Esophagus squamous epithelium (tissue), 5 donors: ENCODE measurements at regions not wholly inside any gene's neighbourhood (a gene's known extent, or its start where the extent isn't known, plus 50 kb on each side); places are given as distances from the start of the nearest gene placed in this dataset.

Source experiments
- DNase-seq: peaks from one replicate; lab custom pipeline; 2025; lab: John Stamatoyannopoulos, UW
- H3K27ac ChIP-seq, 4 donors: fragments of 200-600 bp; sonication (generic); one replicate each; pipeline ENCODE4 v1.5.1; 2016 to 2019; ENCODE audit warnings: mild to moderate bottlenecking in 1 of 4
- H3K27me3 ChIP-seq, 4 donors: fragments of 200-600 bp; sonication (generic); 1 replicate in 3 of 4; 2 replicates in 1 of 4; pipeline versions ENCODE4 v1.5.1 to v1.6.0; 2017 to 2021; ENCODE audit warnings: antibody characterized with exemption in 1 of 4
- H3K36me3 ChIP-seq, 3 donors: fragments of 200-600 bp; sonication (generic); one replicate each; pipeline ENCODE4 v1.5.1; 2016 to 2019
- H3K4me1 ChIP-seq, 3 donors: fragments of 200-600 bp; sonication (generic); one replicate each; pipeline ENCODE4 v1.5.1; 2017 to 2019
- H3K4me3 ChIP-seq, 4 donors: fragments of 200-600 bp; sonication (generic); 1 replicate in 3 of 4; 2 replicates in 1 of 4; pipeline ENCODE4 v1.5.1; 2016 to 2019; ENCODE audit warnings: mild to moderate bottlenecking in 2 of 4, moderate library complexity in 1 of 4
- H3K9me3 ChIP-seq, 3 donors: fragments of 200-600 bp; sonication (generic); one replicate each; pipeline ENCODE4 v1.5.1; 2016 to 2019
- CTCF ChIP-seq, 6 experiments: fragments of 450-650 bp in 4 of 6; fragments of 200-600 bp in 2 of 6; sonication (generic) in 2 of 6; IDR thresholded peaks; one replicate each; pipeline ENCODE4 v1.5.1; 2016 to 2019; ENCODE audit warnings: antibody characterized with exemption in 6 of 6, mild to moderate bottlenecking in 4 of 6, moderate library complexity in 4 of 6
- POLR2A ChIP-seq, 4 donors: fragments of 450-650 bp; IDR thresholded peaks; one replicate each; pipeline ENCODE4 v1.6.1; 2017; ENCODE audit warnings: antibody characterized with exemption in 4 of 4, mild to moderate bottlenecking in 4 of 4, moderate library complexity in 3 of 4
- WGBS, 2 donors: methylation state at CpG; one replicate each; pipeline ENCODE4 v1.1.5; 2018; 5-methylcytosine and 5-hydroxymethylcytosine counted together
- intact Hi-C: fragments of 100-400 bp; cut with DNase I; formaldehyde crosslinking; loops from one replicate; pipeline ENCODE4 v1.15.0; 2022
- donor health status: DM: yes; HTN: yes; CAD: no.

- H3K27me3 ChIP-seq = no peaks in the 10 kb centered on the region
- H3K4me3 ChIP-seq = no peak overlapping the region
- H3K4me1 ChIP-seq = no peaks in the 10 kb centered on the region
- H3K27ac ChIP-seq = no peak overlapping the region
- intact Hi-C loops = loop anchor here (10.0 kb wide), 1 partner anchor 859 kb away; no protein-coding TSS in a partner anchor
- no peak for DNase-seq
- no peaks in the 10 kb centered on the region for H3K36me3 ChIP-seq
- H3K9me3 ChIP-seq = no peaks in the 10 kb centered on the region
- TF ChIP-seq CTCF (IDR thresholded peaks at IDR 0.05) = no peak
- no peak for TF ChIP-seq POLR2A (IDR thresholded peaks at IDR 0.05)
- 67% methylated on average over 1 of the region's 1 CpG; no CpG with 5 or more reads in 1 of the 2 donors for WGBS, 2 donors
These were observed 70.9 kb upstream of the HMCN1 start for GRCh38 chr1:185663332-185663731.

DNA sequence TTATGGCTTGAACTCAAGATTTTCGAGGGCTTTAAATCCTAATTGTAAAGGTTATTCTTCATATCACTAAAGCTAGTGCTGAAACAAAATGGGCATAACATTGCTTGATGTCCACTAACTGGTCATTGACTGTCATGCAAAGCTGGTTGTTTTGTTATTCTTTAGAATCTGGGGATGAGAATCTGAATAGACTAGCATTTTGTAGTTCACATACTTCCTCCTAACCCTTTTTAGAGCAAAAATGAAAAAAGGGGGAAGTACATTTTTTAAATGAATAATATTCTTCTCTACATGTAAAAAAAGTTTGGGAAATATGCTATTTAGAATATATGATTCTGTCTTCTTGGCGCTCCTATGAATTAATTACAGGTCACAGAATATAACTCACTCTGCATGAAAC, 72.2 kb upstream of the HMCN1 start:
- no peaks in the 10 kb centered on the region for H3K4me1 ChIP-seq
- no peak overlapping the region for H3K27ac ChIP-seq
- WGBS, 2 donors = 71% methylated on average over 2 of the region's 2 CpGs
- no peaks in the 10 kb centered on the region for H3K27me3 ChIP-seq
- H3K4me3 ChIP-seq = no peak overlapping the region
- no peaks in the 10 kb centered on the region for H3K9me3 ChIP-seq
- H3K36me3 ChIP-seq = no peaks in the 10 kb centered on the region
- no peak for DNase-seq
- intact Hi-C loops = loop anchor here (10.0 kb wide), 1 partner anchor 857 kb away; no protein-coding TSS in a partner anchor
- TF ChIP-seq POLR2A (IDR thresholded peaks at IDR 0.05) (no peak), CTCF (IDR thresholded peaks at IDR 0.05) (no peak)

- intact Hi-C loops = no loop called here
- WGBS, 2 donors = 85 to 100% methylated on average over 3 of the region's 3 CpGs
- no peaks in the 10 kb centered on the region for H3K4me1 ChIP-seq
- no peaks in the 10 kb centered on the region for H3K27me3 ChIP-seq
- TF ChIP-seq POLR2A (IDR thresholded peaks at IDR 0.05) (no peak), CTCF (IDR thresholded peaks at IDR 0.05) (no peak)
- no peak overlapping the region for H3K4me3 ChIP-seq
- DNase-seq = no peak
- H3K27ac ChIP-seq = no peak overlapping the region
- no peaks in the 10 kb centered on the region for H3K9me3 ChIP-seq
- H3K36me3 ChIP-seq = no peaks in the 10 kb centered on the region
These were observed 77.5 kb upstream of the HMCN1 start for GRCh38 chr1:185656663-185657062.

GRCh38 chr1:185654952-185655314, 79.3 kb upstream of the HMCN1 start:
- H3K36me3 ChIP-seq = no peaks in the 10 kb centered on the region

More at GRCh38 chr1:185654952-185655314, 79.3 kb upstream of the HMCN1 start:
- intact Hi-C loops = no loop called here
- Histone ChIP-seq H3K27me3 (no peaks in the 10 kb centered on the region), H3K27ac (no peak overlapping the region), H3K4me3 (no peak overlapping the region), H3K4me1 (peaks cover 0 to 7% (median 0%) of the 10 kb centered on the region in 3 donors), H3K9me3 (no peaks in the 10 kb centered on the region)
- TF ChIP-seq POLR2A (IDR thresholded peaks at IDR 0.05) = no peak
- TF ChIP-seq CTCF (IDR thresholded peaks at IDR 0.05) = no peak
- DNase-seq = no peak
